ENCODE measurements at regions not wholly inside any gene's neighbourhood (a gene's known extent, or its start where the extent isn't known, plus 50 kb on each side); places are given as distances from the start of the nearest gene placed in this dataset.

- H3K4me2 ChIP-seq (ENCODE audit: insufficient read depth in 1 of 2, low read depth in 2 of 2, low read length in 2 of 2): no peak overlapping the region
- no peak overlapping the region for H2BK5ac ChIP-seq (ENCODE audit: low read depth, low read length)
- H2BK120ac ChIP-seq (replicated peaks; ENCODE audit: low read depth, low read length): no peak overlapping the region
- no peak overlapping the region for H3K56ac ChIP-seq (replicated peaks; ENCODE audit: insufficient read length, low read depth, low read length)
- TF ChIP-seq CHD1 (IDR thresholded peaks at IDR 0.05; ENCODE audit: low read depth, low read length) (no peak), SP4 (IDR thresholded peaks at IDR 0.05; ENCODE audit: low read length) (no peak), POU5F1 (IDR thresholded peaks at IDR 0.05; ENCODE audit: low read depth, low read length) (no peak), E2F6 (IDR thresholded peaks at IDR 0.05) (no peak)
- H3K36me3 ChIP-seq (ENCODE audit: control insufficient read depth in 2 of 4, insufficient read depth in 4 of 4, low read length in 3 of 4): no peaks in the 10 kb centered on the region
- no peak overlapping the region for H4K5ac ChIP-seq (ENCODE audit: insufficient read length, low read depth, low read length)
- H3K9me3 ChIP-seq (ENCODE audit: insufficient read depth in 2 of 2, low read depth in 1 of 2, low read length in 1 of 2): no peaks in the 10 kb centered on the region
- H3K9ac ChIP-seq (replicated peaks in 1 of 4; ENCODE audit: extremely low read depth in 1 of 4, low read depth in 3 of 4, low read length in 3 of 4): no peak overlapping the region
- H3K4me1 ChIP-seq (replicated peaks in 1 of 4; ENCODE audit: control insufficient read depth in 3 of 4, insufficient read depth in 4 of 4, low read length in 3 of 4): no peaks in the 10 kb centered on the region
- H3K14ac ChIP-seq (ENCODE audit: insufficient read length): no peak overlapping the region
- no peak overlapping the region for H2AK5ac ChIP-seq (ENCODE audit: low read depth, low read length)
- no peaks in the 10 kb centered on the region for H3K79me1 ChIP-seq (ENCODE audit: low read depth, low read length)
- no peaks in the 10 kb centered on the region for H3K79me2 ChIP-seq (ENCODE audit: control insufficient read depth in 1 of 2, insufficient read depth in 2 of 2, low read length in 2 of 2)
- no peak overlapping the region for H2BK12ac ChIP-seq (ENCODE audit: low read depth, low read length)
- H3K23ac ChIP-seq (ENCODE audit: insufficient read length): no peak overlapping the region
- H2BK20ac ChIP-seq (ENCODE audit: low read length): no peak overlapping the region
- ChIA-PET CTCF (ENCODE audit: partially characterized antibody) (interaction anchor here (1.2 kb wide), 1 partner anchor 202 kb away, joined by 3 read pairs; no protein-coding TSS in a partner anchor), POLR2A (ENCODE audit: partially characterized antibody) (no interaction called here)
- no peak overlapping the region for H2AFZ ChIP-seq (ENCODE audit: low read length)
- H3K27me3 ChIP-seq (replicated peaks in 1 of 4; ENCODE audit: control insufficient read depth in 3 of 4, extremely low read depth in 1 of 4, insufficient read depth in 3 of 4, low read length in 3 of 4): no peaks in the 10 kb centered on the region
- FAIRE-seq (no peak), DNase-seq (ENCODE audit: low read depth in 1 of 2, low spot score in 2 of 2) (no peak)
- H2BK15ac ChIP-seq (ENCODE audit: low read length): no peak overlapping the region
- no peaks in the 10 kb centered on the region for H3K23me2 ChIP-seq (ENCODE audit: low read depth, low read length)
- WGBS, 2 experiments (ENCODE audit: extremely low coverage in 1 of 2, insufficient coverage in 1 of 2, insufficient read length in 1 of 2, insufficient replicate concordance in 2 of 2, low coverage in 1 of 2, low lambda C conversion rate in 2 of 2, missing lambda C conversion rate in 1 of 2): 66% methylated on average over 3 of the region's 3 CpGs; no CpG with 5 or more reads in 1 of the 2 experiments
- H4K20me1 ChIP-seq (replicated peaks in 1 of 2; ENCODE audit: control insufficient read depth in 1 of 2, insufficient read depth in 2 of 2, low read length in 2 of 2): no peaks in the 10 kb centered on the region
- no peak overlapping the region for H4K8ac ChIP-seq (ENCODE audit: extremely low read depth, insufficient read depth, low read length)
- no peak overlapping the region for H3K18ac ChIP-seq (ENCODE audit: extremely low read depth, low read length)
- H4K91ac ChIP-seq (replicated peaks; ENCODE audit: insufficient read length, low read length): no peak overlapping the region
- H3K4me3 ChIP-seq (ENCODE audit: extremely low read depth in 1 of 4, insufficient read depth in 2 of 4, low read depth in 3 of 4, low read length in 4 of 4): no peak overlapping the region
- no peak overlapping the region for H3K27ac ChIP-seq (ENCODE audit: low read depth, low read length)
- H3K4ac ChIP-seq (replicated peaks; ENCODE audit: insufficient read length, low read depth, low read length): no peak overlapping the region
Observed at GRCh38 chr5:3007577-3007976, 256.1 kb upstream of the IRX2 start.
